ENCODE measurements at regions not wholly inside any gene's neighbourhood (a gene's known extent, or its start where the extent isn't known, plus 50 kb on each side); places are given as distances from the start of the nearest gene placed in this dataset.

- WGBS, 2 experiments (ENCODE audit: extremely low coverage in 2 of 2, insufficient read length in 1 of 2): 100% methylated on average over 1 of the region's 5 CpGs; no CpG with 5 or more reads in 1 of the 2 experiments
- H3K23ac ChIP-seq (ENCODE audit: low read depth, low read length): no peak overlapping the region
- H2AFZ ChIP-seq (replicated peaks; ENCODE audit: low read length, poor library complexity): no peak overlapping the region
- dilution Hi-C loops (cut with HindIII; ENCODE audit: low sequenced_read_pairs, unreplicated experiment): no loop called here
- ATAC-seq (ENCODE audit: low read depth) (no peak), DNase-seq (no peak)
- H4K91ac ChIP-seq (ENCODE audit: insufficient read depth, low read depth, low read length): no peak overlapping the region
- H2BK120ac ChIP-seq (ENCODE audit: low read depth, low read length): no peak overlapping the region
- no peaks in the 10 kb centered on the region for H3K9me1 ChIP-seq (ENCODE audit: insufficient read depth, low read length)
- H4K8ac ChIP-seq (ENCODE audit: low read depth in 2 of 2, low read length in 2 of 2): no peak overlapping the region
- no peak overlapping the region for H2BK5ac ChIP-seq (ENCODE audit: low read depth, low read length, poor library complexity, severe bottlenecking)
- H3K9me3 ChIP-seq (ENCODE audit: control insufficient read depth, insufficient read depth, low read length): no peaks in the 10 kb centered on the region
- H4K5ac ChIP-seq (ENCODE audit: low read depth, low read length): no peak overlapping the region
- no peak overlapping the region for H3K18ac ChIP-seq (ENCODE audit: low read depth, low read length)
- H3K27ac ChIP-seq (ENCODE audit: insufficient read depth, low read length): no peak overlapping the region
- no peak overlapping the region for H3K56ac ChIP-seq (ENCODE audit: extremely low read depth, insufficient read depth, low read length)
- ChIA-PET CTCF (no interaction called here), POLR2A (ENCODE audit: unreplicated experiment) (no interaction called here)
- no peak overlapping the region for H3K4me2 ChIP-seq (ENCODE audit: low read depth, low read length)
- in situ Hi-C loops (cut with MboI; ENCODE audit: low sequenced_read_pairs): no loop called here
- no peak overlapping the region for H2AK9ac ChIP-seq (replicated peaks; ENCODE audit: low read depth, low read length, poor library complexity)
- BruUV-seq (replicated peaks): no TSS peak
- no peak overlapping the region for H3K4me3 ChIP-seq (ENCODE audit: insufficient read depth, low read depth, low read length)
- H3K9ac ChIP-seq (ENCODE audit: low read depth, low read length): no peak overlapping the region
- no peak overlapping the region for H2AK5ac ChIP-seq (ENCODE audit: low read depth, low read length)
- no peak overlapping the region for H3K4ac ChIP-seq (ENCODE audit: low read depth, low read length)
- TF ChIP-seq MAZ (IDR thresholded peaks at IDR 0.05; ENCODE audit: borderline replicate concordance, low read depth, low read length) (no peak), ELK1 (IDR thresholded peaks at IDR 0.05; ENCODE audit: borderline replicate concordance, low read depth, low read length) (no peak), SMC3 (IDR thresholded peaks at IDR 0.05; ENCODE audit: low read depth, low read length) (no peak), RFX5 (IDR thresholded peaks at IDR 0.05; ENCODE audit: low read depth, low read length) (no peak), BHLHE40 (IDR thresholded peaks at IDR 0.05; ENCODE audit: low read depth, low read length) (no peak), CTCF (conservative IDR thresholded peaks at IDR 0.05; ENCODE audit: low read depth, low read length) (no peak), NFE2L2 (IDR thresholded peaks at IDR 0.05; ENCODE audit: low read depth, low read length) (no peak), RAD21 (IDR thresholded peaks at IDR 0.05; ENCODE audit: low read length) (no peak), CEBPB (IDR thresholded peaks at IDR 0.05; ENCODE audit: low read depth, low read length) (no peak), RCOR1 (IDR thresholded peaks at IDR 0.05; ENCODE audit: insufficient replicate concordance, low read length) (no peak)
- no peaks in the 10 kb centered on the region for H4K20me1 ChIP-seq (ENCODE audit: insufficient read depth, low read length)
- no peak overlapping the region for H2BK20ac ChIP-seq (ENCODE audit: low read depth, low read length)
- no peaks in the 10 kb centered on the region for H3K36me3 ChIP-seq (ENCODE audit: control insufficient read depth, insufficient read depth, low read length)
- no peak overlapping the region for H3K14ac ChIP-seq (replicated peaks; ENCODE audit: low read depth, low read length)
- intact Hi-C loops (cut with micrococcal nuclease): no loop called here
- H2BK15ac ChIP-seq (ENCODE audit: low read depth, low read length): no peak overlapping the region
- no peaks in the 10 kb centered on the region for H3K4me1 ChIP-seq (ENCODE audit: control insufficient read depth, insufficient read depth, low read length)
- H3K79me1 ChIP-seq (ENCODE audit: low read depth in 1 of 2, low read length in 2 of 2): no peaks in the 10 kb centered on the region
- no peaks in the 10 kb centered on the region for H3K27me3 ChIP-seq (ENCODE audit: control insufficient read depth, insufficient read depth, low read length)
These were observed 78.0 kb downstream of the PRR15 start for GRCh38 chr7:29641651-29642050.
